Ishikawa (cell line): ENCODE measurements at regions not wholly inside any gene's neighbourhood (a gene's known extent, or its start where the extent isn't known, plus 50 kb on each side); places are given as distances from the start of the nearest gene placed in this dataset.

Experiments used
- CEBPB ChIP-seq: IDR thresholded peaks from 2 replicates; pipeline ENCODE4 v1.6.1; 2012
- CREB1 ChIP-seq: IDR thresholded peaks from 2 replicates; pipeline ENCODE4 v1.6.1; 2012; ENCODE audit warnings: low read depth
- EGR1 ChIP-seq: IDR thresholded peaks from 2 replicates; pipeline ENCODE4 v1.6.1; 2012
- EP300 ChIP-seq: IDR thresholded peaks from 2 replicates; pipeline ENCODE4 v1.6.1; 2012; ENCODE audit warnings: borderline replicate concordance
- FOXM1 ChIP-seq: IDR thresholded peaks from 2 replicates; pipeline ENCODE4 v1.6.1; 2012; ENCODE audit warnings: low read depth, borderline replicate concordance
- NFIC ChIP-seq: IDR thresholded peaks from 2 replicates; pipeline ENCODE4 v1.6.1; 2012
- RAD21 ChIP-seq: IDR thresholded peaks from 2 replicates; pipeline ENCODE4 v1.6.1; 2012; ENCODE audit warnings: low read depth
- TAF1 ChIP-seq: IDR thresholded peaks from 2 replicates; pipeline ENCODE4 v1.6.1; 2012; ENCODE audit warnings: low read depth, mild to moderate bottlenecking
- TCF12 ChIP-seq: IDR thresholded peaks from 2 replicates; pipeline ENCODE4 v1.6.1; 2012; ENCODE audit warnings: low read depth
- TEAD4 ChIP-seq: IDR thresholded peaks from 2 replicates; pipeline ENCODE4 v1.6.1; 2012
- YY1 ChIP-seq: IDR thresholded peaks from 2 replicates; pipeline ENCODE4 v1.6.1; 2012; ENCODE audit warnings: low read depth
- ZBTB7A ChIP-seq: IDR thresholded peaks from 2 replicates; pipeline ENCODE4 v1.6.1; 2012; ENCODE audit warnings: low read depth
- TF ChIP-seq, protein P1 (sequence below): IDR thresholded peaks from 2 replicates; pipeline ENCODE4 v1.6.1; 2012; ENCODE audit warnings: low read depth, mild to moderate bottlenecking
- TF ChIP-seq, protein P2 (sequence below): IDR thresholded peaks from 2 replicates; pipeline ENCODE4 v1.6.1; 2012
- TF ChIP-seq, protein P3 (sequence below): IDR thresholded peaks from 2 replicates; pipeline ENCODE4 v1.6.1; 2012

DNA sequence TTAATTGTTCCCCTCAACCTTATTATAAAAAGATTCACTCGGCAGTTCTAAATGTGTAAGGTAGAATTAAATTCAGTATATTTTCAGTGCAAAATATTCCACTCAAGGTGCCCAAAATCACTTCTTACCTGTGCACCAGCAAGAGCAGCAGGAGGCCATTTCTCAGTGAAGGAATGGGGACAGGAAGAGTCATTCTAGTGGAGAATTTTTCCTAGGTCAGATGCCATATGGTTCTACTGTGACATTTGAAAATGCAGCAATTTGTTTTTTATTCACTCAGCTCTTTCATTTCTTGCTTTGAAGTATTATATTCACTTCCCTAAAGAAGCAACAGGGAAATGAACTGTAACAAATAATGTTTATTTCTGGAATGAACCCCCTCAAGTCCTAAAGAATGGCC, 264.0 kb upstream of the SYT1 start:
- TF ChIP-seq RAD21 (no peak), FOXM1 (no peak), CEBPB (no peak), EGR1 (no peak), EP300 (no peak), TCF12 (no peak), YY1 (no peak), NFIC (no peak), ZBTB7A (no peak), CREB1 (no peak), TAF1 (no peak), TEAD4 (no peak)
- TF ChIP-seq, protein P1, sequence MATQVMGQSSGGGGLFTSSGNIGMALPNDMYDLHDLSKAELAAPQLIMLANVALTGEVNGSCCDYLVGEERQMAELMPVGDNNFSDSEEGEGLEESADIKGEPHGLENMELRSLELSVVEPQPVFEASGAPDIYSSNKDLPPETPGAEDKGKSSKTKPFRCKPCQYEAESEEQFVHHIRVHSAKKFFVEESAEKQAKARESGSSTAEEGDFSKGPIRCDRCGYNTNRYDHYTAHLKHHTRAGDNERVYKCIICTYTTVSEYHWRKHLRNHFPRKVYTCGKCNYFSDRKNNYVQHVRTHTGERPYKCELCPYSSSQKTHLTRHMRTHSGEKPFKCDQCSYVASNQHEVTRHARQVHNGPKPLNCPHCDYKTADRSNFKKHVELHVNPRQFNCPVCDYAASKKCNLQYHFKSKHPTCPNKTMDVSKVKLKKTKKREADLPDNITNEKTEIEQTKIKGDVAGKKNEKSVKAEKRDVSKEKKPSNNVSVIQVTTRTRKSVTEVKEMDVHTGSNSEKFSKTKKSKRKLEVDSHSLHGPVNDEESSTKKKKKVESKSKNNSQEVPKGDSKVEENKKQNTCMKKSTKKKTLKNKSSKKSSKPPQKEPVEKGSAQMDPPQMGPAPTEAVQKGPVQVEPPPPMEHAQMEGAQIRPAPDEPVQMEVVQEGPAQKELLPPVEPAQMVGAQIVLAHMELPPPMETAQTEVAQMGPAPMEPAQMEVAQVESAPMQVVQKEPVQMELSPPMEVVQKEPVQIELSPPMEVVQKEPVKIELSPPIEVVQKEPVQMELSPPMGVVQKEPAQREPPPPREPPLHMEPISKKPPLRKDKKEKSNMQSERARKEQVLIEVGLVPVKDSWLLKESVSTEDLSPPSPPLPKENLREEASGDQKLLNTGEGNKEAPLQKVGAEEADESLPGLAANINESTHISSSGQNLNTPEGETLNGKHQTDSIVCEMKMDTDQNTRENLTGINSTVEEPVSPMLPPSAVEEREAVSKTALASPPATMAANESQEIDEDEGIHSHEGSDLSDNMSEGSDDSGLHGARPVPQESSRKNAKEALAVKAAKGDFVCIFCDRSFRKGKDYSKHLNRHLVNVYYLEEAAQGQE, result no peak
- TF ChIP-seq, protein P2, sequence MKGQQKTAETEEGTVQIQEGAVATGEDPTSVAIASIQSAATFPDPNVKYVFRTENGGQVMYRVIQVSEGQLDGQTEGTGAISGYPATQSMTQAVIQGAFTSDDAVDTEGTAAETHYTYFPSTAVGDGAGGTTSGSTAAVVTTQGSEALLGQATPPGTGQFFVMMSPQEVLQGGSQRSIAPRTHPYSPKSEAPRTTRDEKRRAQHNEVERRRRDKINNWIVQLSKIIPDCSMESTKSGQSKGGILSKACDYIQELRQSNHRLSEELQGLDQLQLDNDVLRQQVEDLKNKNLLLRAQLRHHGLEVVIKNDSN, result no peak
- TF ChIP-seq, protein P3, sequence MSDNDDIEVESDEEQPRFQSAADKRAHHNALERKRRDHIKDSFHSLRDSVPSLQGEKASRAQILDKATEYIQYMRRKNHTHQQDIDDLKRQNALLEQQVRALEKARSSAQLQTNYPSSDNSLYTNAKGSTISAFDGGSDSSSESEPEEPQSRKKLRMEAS, result no peak

DNA sequence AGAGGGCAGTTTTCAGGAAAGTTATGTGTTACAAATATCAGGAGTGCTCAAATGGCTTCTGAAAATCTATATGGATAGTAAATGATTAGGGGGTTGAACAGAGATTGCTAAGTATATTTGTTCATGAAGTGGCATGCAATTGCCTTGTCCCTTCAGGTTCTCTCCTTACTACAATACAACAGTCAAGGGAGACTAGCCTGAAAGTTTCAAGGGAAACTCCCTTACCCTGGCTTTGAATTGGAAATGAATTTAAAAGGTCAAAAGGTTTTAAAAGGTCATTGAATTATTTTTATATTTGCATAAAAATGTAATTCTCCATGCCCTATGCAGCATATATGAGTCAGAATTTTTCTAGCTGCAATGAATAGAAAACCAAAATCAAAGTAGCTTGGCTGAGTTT, 253.1 kb upstream of the SYT1 start:
- TF ChIP-seq, protein P1, result no peak
- no peak for TF ChIP-seq ZBTB7A
- TF ChIP-seq, protein P3, result no peak
- TF ChIP-seq TEAD4, result no peak
- no peak for TF ChIP-seq TAF1
- no peak for TF ChIP-seq EP300
- TF ChIP-seq, protein P2, result no peak

DNA sequence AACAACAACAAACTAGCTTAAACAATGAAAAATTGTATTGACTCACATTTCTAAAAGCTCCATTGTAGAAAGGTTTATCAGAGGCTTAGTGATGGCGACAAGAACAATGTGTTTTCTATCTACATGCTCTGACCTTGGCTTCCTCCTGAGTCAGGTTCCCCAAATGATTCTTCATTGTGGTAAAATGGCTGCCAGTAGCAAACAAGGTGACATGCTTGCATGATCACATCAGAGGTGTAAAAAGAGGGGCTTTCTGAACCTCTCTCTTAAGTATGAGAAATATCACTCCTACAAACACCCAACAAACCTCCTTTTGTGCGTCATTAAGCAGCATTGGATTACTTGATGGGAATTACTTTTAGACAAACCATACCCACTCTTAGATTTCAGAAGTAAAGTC, 252.4 kb upstream of the SYT1 start:
- no peak for TF ChIP-seq TEAD4
- no peak for TF ChIP-seq EGR1
- no peak for TF ChIP-seq RAD21
- no peak for TF ChIP-seq CEBPB
- TF ChIP-seq, protein P3, result no peak
- TF ChIP-seq YY1, result no peak
- no peak for TF ChIP-seq NFIC
- TF ChIP-seq, protein P1, result no peak
- no peak for TF ChIP-seq EP300
- TF ChIP-seq CREB1, result no peak
- TF ChIP-seq FOXM1, result no peak
- TF ChIP-seq TCF12, result no peak
- TF ChIP-seq, protein P2, result no peak
- TF ChIP-seq ZBTB7A, result no peak
- no peak for TF ChIP-seq TAF1

DNA sequence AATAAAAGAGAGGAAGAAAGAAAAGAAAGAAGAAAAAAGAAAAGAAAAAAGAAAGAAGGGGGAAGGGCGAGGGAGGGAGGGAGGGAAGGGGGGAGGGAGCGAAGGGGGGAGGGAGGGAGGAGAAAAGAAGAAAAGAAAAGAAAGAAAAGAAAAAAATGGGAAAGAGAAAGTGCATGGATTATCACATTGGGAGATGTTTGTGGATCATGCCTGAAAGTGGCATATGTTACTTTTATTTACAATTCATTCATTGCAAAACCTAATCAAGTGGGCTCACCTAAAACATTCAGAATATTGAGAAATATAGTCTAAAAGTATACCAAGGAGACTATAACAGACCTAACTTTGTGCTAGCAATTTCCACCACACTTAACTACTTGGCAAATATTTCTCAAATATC, 246.9 kb upstream of the SYT1 start:
- no peak for TF ChIP-seq NFIC
- TF ChIP-seq EP300, result no peak
- TF ChIP-seq, protein P1, result no peak
- no peak for TF ChIP-seq FOXM1
- TF ChIP-seq EGR1, result no peak
- TF ChIP-seq, protein P3, result no peak
- TF ChIP-seq CREB1, result no peak
- TF ChIP-seq TAF1, result no peak
- no peak for TF ChIP-seq TEAD4
